Fibroblast of skin of abdomen (primary cell): ENCODE measurements at regions not wholly inside any gene's neighbourhood (a gene's known extent, or its start where the extent isn't known, plus 50 kb on each side); places are given as distances from the start of the nearest gene placed in this dataset.
A peak's percentile ranks its signal among the peaks of the same experiment; 100 is the strongest.

ENCODE experiments used
- DNase-seq: peaks from one replicate; pipeline ENCODE4 v3.0.0-alpha.2; 2013

DNA sequence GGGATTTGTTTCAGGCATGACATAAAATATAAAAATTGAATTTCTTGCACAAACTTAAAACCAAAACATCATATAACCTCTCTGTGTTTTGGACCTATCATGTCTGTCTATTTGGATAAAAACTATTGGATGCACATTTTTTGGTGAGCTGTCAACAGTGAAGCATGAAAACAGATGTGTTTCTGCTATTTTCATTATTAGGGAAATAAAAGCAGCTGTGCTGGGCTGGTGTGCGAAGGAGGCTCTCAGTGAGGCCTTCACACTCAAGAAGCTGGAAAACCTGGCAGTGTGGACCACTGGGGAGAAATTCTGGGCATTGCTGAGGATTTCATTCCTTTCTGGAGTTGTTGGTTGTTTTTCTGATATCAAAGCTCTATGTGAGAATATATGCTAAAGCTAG is 395.3 kb downstream of the GJA1 start:
- DNase-seq, result peak; percentile 48

DNA sequence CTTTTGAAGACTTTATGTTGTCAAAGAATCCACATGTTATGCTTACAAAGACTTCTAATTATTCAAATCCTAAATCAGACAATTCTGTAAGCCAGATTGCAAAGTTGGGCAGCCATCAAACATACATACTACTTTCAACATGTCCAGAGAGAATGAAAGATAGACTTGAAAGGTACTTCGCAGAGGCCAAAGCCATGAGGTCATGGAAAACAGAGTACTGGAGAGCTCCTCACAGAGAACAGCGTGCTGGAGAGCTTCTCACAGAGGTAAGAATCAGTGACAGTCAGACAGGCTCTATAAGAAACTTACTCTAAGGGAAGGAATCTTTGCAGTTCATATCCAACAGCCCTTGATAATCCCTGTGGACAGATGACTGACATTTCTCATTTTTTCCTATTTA is 400.2 kb downstream of the GJA1 start:
- DNase-seq, result peak; percentile 41

GRCh38 chr6:121837545-121838229 is 402.2 kb downstream of the GJA1 start:
- DNase-seq, result peak; percentile 40

GRCh38 chr6:121838842-121839241 is 403.4 kb downstream of the GJA1 start:
- DNase-seq, result peak; percentile 74

DNA sequence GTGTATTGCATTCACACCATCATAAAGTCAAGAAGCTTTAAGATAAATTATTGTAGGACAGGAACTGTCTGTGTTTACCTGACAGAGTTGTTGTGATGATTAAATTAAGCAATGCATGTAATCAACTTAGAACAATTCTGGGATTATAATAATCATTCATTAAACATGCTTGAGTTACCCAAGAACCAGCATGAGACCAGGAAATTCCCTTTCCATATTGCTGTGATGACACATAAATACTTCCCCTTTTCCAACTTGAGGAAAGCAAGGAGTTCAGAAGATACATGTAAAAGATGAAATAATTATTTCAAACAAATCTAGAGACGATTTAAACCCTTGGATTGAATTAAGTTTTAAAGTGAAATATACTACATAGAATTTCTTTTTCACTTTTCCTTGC is 404.4 kb downstream of the GJA1 start:
- no peak for DNase-seq

DNA sequence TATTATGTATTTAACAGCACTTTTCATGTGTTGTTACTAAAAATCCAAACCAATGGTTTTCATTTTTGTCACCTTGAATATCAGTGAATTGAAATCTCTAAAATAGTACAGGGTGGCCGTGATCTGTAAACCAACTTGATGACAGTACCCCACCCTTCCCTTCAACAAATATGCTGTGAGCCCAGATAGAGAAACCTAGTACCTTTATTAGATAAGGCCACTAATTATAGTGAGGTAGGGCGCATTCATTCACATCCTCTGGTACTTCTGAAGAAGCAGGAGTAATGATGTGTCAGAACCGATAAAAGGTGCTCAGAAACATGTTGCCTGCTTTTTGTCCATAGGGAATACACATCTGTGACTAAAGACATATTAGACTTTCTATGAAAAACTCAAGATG is 409.5 kb downstream of the GJA1 start:
- DNase-seq, result no peak

- no peak for DNase-seq
These were observed 412.5 kb downstream of the GJA1 start for GRCh38 chr6:121847806-121848522.

DNA sequence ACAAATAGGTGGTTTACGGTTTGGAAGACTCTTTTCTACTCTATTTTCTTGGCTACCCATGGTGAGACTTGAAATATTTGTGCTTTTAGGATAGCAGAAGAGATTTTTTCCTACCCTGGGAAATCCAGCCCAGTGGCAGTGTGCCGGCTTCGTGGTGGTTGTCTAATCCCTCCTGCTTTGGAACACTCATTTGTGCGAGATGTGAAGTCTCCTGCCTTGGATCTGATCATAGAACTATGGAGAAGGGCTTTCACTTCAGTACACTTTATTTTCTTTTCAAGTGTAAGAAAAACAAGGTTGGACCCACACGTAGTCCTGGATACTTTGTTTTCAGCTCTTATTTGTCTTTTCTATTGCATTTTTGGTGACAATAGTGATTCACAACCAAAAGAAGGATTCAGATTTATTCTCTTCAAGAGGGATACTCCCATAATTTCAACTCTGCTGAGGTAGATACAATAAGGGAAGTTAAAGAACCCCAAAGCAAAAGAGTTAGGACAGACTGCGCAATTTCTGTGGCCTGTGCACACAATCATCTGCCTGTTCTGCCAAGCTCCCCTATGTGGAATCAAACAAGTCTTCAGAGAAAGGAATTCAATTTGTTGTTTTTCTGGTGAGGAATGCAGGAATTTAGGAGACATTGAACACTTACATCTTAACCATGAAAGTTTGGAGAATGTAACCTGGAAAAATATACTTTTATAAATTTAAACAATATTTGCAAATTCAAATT is 413.2 kb downstream of the GJA1 start:
- DNase-seq, result no peak

GRCh38 chr6:121849477-121849876 is 414.0 kb downstream of the GJA1 start:
- DNase-seq, result peak; percentile 73

- no peak for DNase-seq
These were observed 415.6 kb downstream of the GJA1 start for GRCh38 chr6:121851056-121851455.

GRCh38 chr6:121853686-121854085 is 418.2 kb downstream of the GJA1 start:
- DNase-seq, result no peak

DNA sequence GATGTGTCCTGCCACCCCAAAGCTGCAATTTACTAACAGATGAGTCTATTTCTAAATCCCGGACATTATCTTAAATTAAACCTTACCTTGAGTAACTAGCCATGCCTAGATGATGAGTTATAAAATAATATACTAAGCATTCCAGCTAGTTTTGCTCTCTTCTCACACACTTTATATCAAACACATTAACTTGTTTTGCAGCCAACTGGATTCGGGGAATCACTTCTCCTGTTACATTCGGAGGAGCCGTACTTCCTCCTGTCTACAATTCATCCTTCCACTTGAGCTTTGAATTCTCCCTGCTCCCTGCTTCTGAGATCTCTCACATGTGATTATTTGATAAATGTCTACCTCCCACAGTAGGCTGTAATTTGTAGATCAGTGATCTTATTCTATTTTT is 420.1 kb downstream of the GJA1 start:
- peak; percentile 31 for DNase-seq

GRCh38 chr6:121856296-121856695 is 420.9 kb downstream of the GJA1 start:
- peak; percentile 82 for DNase-seq

DNA sequence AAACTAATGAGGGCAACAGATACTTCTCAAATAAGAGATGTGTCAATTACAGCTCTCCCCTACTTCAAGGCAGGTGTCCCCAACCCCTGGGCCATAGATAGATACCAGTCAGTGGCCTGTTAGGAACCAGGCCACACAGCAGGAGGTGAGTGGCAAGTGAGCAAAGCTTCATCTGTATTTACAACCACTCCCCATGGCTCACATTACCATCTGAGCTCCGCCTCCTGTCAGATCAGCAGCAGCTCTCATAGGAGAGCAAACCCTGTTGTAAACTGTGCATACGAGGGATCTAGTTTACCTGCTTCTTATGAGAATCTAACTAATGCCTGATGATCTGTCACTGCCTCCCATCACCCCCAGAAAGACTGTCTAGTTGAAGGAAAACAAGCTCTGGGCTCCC is 422.1 kb downstream of the GJA1 start:
- no peak for DNase-seq

- DNase-seq, result no peak
These were observed 422.9 kb downstream of the GJA1 start for GRCh38 chr6:121858310-121858709.

- no peak for DNase-seq
These were observed 423.5 kb downstream of the GJA1 start for GRCh38 chr6:121858986-121859385.

DNA sequence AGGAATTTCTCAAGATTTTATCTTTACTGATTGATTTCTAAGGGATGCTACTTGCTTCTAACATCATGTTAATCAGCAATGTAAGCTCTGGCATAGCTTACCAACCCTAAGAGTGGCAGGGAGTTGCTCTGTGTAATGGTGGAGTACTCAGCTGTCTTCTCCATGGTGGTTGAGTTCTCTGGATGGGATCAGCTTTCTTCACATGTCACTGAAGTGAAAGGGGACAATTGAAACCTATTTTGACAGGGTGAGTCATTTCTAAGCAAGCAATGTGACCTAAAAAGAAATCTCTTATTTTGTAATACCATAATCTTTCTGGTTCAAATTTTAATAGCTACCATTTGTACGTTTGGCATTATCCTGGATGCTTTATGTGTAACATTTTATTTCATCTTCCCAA is 430.4 kb downstream of the GJA1 start:
- DNase-seq, result no peak

GRCh38 chr6:121867095-121867494 is 431.6 kb downstream of the GJA1 start:
- no peak for DNase-seq

GRCh38 chr6:121868206-121868605 is 432.8 kb downstream of the GJA1 start:
- peak; percentile 48 for DNase-seq

GRCh38 chr6:121873595-121873994 is 438.1 kb downstream of the GJA1 start:
- no peak for DNase-seq

DNA sequence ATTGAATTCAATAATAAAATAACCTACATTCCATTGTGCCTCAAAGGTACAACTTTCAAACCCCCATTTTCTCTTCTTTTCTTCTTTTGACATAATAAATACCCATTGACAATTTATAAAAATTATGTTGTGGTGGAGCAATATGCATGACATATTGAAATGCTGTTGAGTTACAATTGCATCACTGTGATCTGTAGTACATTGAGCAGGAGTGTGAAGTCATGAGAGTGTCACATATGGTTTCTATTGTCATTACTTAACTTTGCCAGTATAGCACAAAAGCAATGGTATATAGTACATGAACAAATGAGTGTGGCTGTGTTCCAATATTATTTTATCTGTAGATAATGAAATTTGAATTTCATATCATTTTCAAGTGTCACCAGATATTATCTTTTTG is 441.3 kb downstream of the GJA1 start:
- peak; percentile 43 for DNase-seq

GRCh38 chr6:121879149-121879548 is 443.7 kb downstream of the GJA1 start:
- DNase-seq, result peak; percentile 88

- no peak for DNase-seq
These were observed 445.4 kb downstream of the GJA1 start for GRCh38 chr6:121880831-121881230.
